Epidermal melanocyte (primary cell): ENCODE measurements at regions not wholly inside any gene's neighbourhood (a gene's known extent, or its start where the extent isn't known, plus 50 kb on each side); places are given as distances from the start of the nearest gene placed in this dataset.
"Not testable (repeated sequence)": the region's sequence is repeated elsewhere in the genome, so short reads cannot be mapped to it uniquely, and the experiment has no call there.

ENCODE experiments used
- DNase-seq: peaks from one replicate; pipeline ENCODE4 v3.0.0; 2011; ENCODE audit warnings: low spot score; ENCODE audit not compliant: insufficient read length

GRCh38 chr1:30135698-30136097 lies 587.7 kb downstream of the MATN1 start:
- DNase-seq, result no peak

DNA sequence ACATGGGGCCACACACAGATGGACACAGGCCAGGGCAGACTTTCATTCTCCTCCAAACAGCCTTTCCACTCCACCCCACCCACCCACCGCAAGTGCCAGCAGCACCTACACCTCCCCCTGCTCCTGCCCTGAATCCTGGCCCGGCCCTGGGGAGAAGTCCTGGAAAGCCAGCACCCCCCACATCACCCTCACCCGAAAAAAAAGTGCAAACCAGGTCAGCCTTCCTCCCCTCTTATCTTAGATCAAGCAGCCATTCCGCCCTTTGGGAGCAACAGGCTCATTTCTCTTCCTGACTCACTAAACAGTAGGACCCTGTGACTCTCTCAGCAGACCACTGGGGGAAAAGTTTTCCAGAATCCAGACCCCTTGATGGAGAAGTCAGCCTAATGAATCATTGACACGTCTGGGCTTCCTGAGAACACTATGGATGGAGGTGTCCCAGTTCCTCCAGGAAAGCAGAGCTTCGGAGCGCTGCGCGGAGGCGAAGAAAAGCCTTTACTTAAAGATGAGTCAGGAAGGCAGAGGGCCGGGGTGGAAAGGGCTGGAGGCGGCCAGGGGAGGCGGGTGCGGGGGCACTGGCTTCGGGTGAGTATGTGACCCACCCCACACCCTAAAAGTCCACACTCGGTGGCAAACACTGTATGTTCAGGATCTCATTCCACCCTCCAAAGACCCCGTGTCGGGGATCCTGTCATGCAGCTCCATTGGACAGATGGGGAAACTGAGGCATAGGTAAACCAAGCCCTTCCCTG lies 588.7 kb downstream of the MATN1 start:
- DNase-seq, result no peak

- DNase-seq, result no peak
Measured at GRCh38 chr1:30133414-30134055, 589.9 kb downstream of the MATN1 start.

GRCh38 chr1:30132602-30133286 lies 590.6 kb downstream of the MATN1 start:
- no peak for DNase-seq

- DNase-seq, result not testable (repeated sequence)
Measured at GRCh38 chr1:30130566-30130965, 592.8 kb downstream of the MATN1 start.

DNA sequence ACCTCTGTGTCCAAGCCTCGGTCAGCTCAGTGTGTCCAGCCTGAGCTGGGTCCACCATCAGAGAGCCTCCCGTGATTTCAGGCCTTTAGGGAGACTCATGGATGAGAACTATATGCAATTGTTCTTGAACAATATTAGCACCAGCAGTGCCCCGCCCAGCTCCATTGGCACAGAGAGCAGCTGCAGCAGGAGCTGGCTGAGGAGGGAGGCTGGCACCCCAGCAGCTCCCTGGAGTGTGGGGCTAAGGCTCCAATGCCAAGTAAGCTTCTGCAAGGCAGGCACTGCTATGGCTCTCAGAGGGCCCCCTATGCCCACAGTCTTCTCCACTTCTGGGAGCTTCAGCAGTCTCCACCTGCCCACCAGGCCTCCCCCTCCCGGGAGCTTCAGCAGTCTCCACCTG lies 593.3 kb downstream of the MATN1 start:
- no peak for DNase-seq

- no peak for DNase-seq
Measured at GRCh38 chr1:30129421-30130055, 593.8 kb downstream of the MATN1 start.

DNA sequence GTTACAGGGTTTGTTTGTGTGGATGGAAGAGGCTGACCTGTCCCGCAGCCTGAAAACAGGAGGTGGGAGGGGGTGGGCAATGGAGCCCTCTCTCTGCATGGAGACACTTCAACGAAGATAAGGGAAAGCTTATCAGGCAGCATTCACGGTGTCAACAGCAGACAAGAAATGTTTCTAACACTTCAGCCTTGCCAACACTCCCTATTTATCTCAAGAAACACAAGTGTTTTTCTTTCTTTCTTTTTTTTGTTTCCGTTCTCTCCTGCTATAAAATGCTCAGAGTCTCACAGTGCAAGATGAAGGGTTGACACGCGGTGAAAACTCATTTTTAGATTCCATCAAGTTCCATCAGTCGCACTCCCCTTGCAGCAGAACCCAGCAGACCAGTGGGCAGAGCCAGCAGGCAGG lies 594.4 kb downstream of the MATN1 start:
- no peak for DNase-seq

DNA sequence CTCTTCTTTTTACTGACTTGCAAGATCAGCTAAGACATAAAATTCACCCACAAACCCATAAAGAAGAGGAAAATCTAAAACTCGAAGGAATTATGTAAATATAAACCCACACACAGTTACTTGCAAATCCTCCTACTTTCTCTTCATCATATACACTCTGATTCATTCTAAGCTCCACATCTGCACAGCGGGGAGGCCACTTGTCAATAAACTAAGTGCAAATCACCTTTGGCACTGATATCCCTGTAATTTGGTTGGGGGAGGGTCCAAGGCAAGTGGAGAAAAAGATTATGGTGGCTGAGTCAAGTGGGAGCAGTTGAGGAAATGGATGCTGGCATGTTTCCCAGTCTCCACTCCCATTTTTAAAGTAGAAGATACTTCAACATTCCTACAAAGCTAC lies 596.5 kb downstream of the MATN1 start:
- DNase-seq, result no peak

DNA sequence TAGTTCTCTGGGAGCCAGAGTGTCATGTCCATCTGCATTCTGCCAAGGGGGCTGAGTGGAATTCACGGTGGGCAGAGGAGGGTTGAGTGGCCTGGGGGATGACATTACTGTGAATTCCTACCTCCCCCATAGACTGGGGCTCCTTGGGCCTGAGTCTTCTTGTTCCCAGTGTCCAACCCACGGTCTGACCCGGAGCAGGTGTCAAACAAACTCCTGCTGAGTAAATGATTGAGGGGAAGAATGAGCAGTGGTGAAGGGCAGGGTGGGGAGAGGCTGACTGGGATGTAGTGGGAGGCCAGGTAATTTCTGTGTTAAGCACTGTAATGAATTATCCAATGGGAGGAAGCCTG lies 597.6 kb downstream of the MATN1 start:
- DNase-seq, result no peak

DNA sequence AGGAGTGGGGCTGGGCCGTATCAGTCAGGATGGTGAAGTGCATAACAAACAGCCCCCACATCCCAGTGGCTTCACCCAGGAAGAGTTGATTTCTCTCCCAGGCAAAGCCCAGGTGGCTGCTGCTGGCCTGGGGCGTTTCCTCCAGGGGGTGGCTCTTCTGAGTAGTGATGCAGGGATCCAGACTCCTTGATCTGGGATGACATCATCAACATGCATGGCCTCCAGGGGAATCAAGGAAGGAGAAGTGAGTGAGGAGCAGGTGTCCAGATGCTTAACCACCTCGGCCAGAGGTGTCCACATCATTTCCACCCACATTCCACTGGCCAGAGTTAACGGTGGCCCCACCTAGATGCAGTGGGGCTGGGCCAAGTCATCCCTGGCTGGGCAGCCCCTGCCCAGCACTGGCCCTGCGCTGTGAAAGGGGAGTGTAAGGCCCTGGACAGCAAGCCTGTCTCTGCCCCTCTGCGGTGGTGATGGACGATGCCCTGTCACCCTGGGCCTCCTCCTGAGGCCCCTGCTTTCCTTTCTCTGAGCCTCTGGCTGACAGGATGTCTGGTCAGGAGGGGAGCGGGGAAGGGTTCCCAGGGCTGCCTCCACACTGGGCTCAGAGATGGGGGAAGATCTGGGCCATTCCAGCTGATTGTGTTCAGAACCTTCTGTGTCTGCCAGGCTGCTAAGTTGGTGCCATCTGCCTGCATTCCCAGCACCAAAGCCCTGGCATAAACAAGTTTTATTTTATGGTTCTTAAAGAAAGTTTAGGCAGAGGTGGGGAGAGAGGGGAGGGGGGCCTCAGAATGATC lies 598.2 kb downstream of the MATN1 start:
- DNase-seq, result no peak

DNA sequence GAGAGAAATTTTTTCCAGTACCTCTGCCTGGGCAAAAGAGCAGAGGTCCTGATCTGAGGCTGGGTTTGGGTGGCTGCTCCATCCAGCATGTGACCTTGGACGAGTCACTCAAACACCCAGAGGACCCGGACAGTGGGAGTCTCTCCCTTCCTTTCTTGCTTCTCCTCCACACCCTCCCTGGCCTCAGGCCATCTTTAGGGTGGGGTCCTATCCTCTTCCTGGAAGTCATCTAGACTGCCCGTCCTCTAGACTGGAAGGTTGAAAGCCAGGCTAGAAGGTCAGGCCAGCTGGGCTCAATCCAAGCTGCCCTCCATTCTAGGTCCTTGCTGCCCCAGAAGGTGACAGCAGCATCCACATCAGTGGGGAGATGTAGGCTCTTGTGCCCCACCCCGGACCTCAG lies 599.5 kb downstream of the MATN1 start:
- no peak for DNase-seq

GRCh38 chr1:30123036-30123435 lies 600.3 kb downstream of the MATN1 start:
- DNase-seq, result no peak

DNA sequence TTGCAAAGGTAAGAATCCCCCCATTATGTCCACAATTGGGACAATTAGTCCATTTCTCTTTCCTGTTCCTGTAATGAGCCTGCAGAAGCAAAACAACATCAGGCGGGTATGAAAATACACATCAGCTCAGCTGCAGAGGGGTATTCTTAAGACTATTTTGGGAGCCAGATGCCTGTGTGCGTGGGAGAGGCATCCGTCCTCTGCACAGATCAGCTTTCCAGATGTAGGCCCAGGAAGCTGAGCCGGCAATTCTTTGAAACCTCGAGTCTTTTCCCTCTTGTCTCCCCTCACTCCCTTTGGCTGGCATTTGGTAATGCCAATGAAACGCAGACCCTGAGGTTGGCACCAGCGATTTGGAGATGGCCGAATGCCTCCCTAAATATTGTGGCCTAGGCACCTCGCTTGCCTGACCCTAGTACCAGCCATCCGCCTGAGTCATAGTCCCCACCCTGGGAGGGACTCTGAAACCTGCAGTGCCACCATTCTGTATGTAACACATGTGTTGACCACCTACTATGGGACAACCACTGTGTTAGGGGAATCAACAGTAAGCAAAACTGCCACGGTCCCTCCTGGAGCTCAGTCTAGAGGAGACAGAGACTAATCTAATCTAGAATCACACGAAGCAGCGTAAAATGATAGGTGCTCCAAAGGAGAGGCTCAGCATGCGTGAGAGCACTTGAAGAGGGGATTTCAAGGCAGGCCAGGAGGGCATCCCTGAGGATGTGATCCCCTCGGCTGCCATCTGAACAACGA lies 603.0 kb downstream of the MATN1 start:
- DNase-seq, result no peak

GRCh38 chr1:30117685-30118084 lies 605.7 kb downstream of the MATN1 start:
- DNase-seq, result no peak

- no peak for DNase-seq
Measured at GRCh38 chr1:30111431-30111830, 612.0 kb downstream of the MATN1 start.

DNA sequence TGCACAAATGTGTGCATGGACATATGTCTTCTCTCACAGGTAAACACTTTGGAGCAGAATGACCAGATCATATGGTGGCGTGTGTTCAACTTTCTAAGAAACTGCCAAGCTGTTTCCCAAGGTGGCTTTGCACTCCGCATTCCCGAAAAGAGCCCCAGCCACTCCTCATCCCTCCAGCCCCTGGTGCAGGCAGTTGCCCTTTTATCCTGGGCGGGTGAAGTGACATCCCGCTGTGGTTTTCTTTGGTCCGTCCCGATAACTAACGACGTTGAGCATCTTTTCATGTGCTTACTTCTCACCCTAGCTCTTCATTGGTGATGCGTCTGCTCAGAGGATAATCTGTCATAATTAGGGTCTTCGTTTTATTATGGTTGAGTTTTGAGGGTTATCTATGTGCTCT lies 612.5 kb downstream of the MATN1 start:
- DNase-seq, result no peak

DNA sequence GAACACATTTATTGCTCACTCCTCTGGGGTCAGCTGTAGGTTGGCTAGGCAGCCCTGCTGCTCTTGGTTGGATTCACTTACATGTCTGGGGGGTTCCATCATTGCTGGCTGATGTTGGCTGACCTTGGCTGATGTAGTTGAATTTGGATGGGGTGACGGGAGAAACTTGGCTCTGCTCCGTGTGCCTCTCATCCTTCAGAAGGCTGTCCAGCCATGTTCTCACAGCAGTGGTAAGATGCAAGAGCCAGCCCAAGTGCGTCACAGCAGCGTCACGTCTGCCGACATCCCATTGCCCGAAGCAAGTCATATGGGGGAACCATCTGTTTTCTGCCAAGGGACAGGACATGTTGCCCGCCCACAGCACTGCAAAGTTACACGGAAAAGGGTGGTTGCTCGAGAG lies 613.5 kb downstream of the MATN1 start:
- no peak for DNase-seq

DNA sequence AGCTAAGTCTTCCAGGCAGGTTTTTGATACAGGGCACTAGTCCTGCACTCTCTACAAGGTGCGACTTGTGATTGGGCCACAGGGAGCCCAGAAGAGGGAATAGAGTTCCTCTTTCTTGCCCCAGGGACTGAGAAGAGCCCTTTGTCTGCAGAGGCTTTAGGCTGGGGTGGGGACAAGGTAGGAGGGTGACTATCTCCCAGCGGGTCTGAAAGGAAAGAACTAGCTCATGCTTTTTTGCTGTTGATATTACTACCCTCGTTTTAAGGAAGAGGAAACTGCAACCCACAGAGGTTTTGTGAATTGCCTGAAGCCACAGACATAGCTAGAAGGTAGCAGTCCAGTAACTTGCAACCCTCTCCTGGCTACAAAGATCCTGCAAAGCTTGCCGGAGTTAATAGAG lies 615.2 kb downstream of the MATN1 start:
- DNase-seq, result no peak

- DNase-seq, result peak; percentile 44
Measured at GRCh38 chr1:30106125-30106524, 617.3 kb downstream of the MATN1 start.

- no peak for DNase-seq
Measured at GRCh38 chr1:30104551-30104950, 618.8 kb downstream of the MATN1 start.
